ENCODE measurements at regions not wholly inside any gene's neighbourhood (a gene's known extent, or its start where the extent isn't known, plus 50 kb on each side); places are given as distances from the start of the nearest gene placed in this dataset.
"Not testable (repeated sequence)": the region's sequence is repeated elsewhere in the genome, so short reads cannot be mapped to it uniquely, and the experiment has no call there.

- DNase-seq, result no peak
Measured at GRCh38 chr6:121765060-121765459, 329.6 kb downstream of the GJA1 start.

GRCh38 chr6:121767211-121767610 is 331.8 kb downstream of the GJA1 start:
- no peak for DNase-seq

- no peak for DNase-seq
Measured at GRCh38 chr6:121770943-121771342, 335.5 kb downstream of the GJA1 start.

DNA sequence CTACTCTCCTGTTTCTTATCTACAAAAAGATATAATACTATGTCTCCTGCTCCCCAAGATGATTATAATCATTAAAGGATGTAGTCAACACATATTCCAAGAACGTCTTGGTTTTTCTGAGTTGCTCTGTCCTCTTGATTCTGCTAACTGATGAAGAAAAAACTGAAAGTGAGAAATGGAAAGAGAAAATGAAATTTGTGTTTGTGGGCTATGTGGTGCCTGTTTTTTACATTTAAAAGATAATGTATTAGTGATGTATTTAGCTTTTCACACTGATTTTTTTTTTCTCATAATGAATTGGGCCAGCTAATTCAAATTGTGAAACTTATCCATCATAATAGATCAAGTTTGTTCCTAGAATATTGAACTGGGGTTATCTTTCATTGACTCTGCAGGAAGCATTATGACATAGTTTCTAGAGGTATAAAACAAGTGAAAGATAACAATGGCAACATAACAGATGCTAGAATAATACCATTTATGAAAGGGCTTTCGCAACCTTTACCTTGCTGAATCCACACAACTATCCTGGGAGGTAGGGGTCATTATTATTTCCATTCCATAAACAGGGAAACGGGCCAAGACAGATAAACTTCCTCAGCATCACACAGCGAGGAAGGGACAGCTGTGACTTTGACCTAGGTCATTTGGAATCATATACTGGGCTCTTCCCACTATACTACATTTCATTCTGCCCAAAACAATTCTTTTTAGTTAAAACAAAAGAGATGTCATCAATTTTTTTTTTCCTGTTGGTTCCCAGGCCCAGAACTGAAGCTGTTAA is 336.7 kb downstream of the GJA1 start:
- DNase-seq, result no peak

GRCh38 chr6:121776054-121776453 is 340.6 kb downstream of the GJA1 start:
- DNase-seq, result no peak

DNA sequence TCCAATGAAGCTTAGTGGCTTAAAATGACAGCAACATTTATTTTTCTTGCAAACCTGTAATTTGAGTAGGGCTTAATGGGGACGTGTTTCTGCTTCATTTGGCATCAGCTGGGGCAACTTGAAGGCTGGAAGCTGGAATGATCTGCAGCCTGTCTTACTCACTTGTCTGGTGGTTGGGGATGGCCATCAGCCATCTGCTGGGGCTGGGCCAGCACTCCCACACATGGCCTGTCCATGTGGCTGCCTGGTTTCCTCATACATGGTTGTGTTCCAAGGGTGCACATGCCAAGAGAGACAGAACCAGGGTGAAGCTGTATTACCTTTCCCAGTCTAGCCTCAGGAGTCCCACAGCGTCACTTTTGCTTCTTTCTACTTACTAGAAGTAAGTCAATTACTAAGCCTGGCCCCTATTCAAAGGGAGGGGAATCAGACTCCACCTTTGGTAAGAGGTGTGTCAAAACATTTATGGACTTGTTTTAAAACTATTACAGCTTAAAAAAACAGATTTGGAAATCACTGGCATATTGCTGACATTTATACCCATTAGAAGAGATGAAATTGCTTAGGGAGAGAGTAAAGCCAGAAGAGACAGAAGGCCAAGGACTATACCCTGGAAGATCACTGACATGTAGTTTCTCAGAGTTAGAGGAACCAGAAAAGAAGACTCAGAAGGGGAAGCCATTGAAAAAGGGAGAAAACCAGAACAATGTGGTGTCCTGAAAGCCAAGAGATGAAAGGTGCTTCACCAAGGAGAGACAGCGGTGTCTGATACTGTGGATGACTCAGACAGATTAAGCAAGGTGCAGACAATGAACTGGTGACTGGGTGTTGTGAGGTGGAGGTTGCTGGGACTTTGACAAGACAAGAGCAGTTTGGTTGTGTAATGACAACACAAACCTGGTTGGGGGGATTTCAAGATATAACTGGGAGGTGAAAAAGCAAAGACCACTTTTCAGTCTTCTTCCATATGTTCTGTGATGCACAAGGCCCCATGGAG is 345.2 kb downstream of the GJA1 start:
- DNase-seq, result peak; percentile 34

DNA sequence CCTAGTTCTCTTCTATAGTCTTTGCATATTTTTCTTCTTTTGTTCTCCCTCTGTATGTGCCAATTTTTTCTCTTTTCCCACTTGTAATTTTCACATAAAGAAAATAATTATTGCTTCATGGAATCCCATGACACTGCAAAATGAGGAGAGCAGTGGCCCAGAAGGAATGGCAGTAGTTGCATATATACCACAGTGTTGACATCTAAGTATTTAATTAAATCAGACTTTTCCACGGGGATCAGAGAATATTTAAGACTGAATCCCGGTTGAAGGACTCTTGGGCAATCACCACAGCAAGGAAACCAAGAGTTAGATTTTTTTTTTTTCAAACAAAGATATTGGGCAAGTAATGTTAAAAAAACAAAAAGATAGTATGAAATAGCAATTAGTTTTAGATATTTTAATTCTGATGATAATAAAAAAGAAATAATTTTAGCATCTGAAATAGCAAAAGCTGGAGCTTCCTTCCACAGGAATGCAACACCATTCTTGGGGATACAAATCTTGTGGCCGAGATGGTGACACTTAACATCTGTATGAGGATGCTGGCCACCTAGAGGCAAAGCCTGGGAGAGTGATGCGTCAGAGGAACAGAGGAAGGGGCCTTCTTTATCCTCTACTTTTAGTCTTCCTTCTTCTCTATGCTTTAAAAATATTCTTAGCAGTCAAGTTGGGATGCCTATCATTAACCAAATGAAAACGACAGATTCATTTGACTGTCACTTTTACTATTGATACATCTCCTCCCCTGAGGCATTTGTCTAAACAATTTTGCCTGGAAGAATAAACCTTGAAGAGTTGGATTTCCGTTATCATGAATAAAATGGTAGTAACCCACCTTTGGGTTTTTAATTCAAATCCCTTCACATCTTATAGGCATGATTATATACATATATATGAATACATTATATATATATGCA is 356.2 kb downstream of the GJA1 start:
- DNase-seq, result no peak

DNA sequence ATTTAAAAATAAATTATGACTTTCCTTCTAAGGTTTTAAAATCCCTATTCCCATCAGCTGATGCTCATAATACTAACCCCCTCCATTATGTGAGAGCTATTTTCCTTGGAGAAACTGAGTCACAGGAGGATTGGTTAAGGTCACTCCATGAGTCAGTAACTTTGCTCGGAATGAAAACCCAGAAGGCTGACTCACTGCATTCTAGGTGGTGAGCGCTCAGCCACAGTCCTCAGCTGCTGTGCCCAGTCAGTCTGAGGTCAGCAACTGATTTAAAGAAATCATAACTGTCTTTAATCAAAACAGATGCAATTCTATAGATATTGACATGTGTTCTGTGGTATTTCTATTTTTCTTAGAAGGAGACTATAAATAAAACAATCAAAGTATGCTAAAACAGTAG is 359.2 kb downstream of the GJA1 start:
- DNase-seq, result no peak

DNA sequence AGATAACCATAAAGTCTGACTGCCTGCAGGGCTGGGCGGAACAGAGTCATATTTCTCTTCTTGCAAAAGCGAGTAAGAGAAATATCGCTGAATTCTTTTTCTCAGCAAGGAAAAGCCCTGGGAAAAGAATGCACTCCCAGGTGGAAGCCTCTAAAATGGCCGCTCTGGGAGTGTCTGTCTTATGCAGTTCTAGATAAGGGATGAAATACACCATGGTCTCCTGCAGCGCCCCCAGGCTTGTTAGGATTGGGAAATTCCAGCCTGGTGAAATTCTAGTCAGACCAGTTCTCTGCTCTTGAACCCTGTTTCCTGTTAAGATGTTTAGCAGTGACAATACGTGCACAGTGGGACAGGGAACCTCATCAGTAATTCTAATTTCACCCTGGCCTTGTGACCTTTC is 362.2 kb downstream of the GJA1 start:
- not testable (repeated sequence) for DNase-seq

DNA sequence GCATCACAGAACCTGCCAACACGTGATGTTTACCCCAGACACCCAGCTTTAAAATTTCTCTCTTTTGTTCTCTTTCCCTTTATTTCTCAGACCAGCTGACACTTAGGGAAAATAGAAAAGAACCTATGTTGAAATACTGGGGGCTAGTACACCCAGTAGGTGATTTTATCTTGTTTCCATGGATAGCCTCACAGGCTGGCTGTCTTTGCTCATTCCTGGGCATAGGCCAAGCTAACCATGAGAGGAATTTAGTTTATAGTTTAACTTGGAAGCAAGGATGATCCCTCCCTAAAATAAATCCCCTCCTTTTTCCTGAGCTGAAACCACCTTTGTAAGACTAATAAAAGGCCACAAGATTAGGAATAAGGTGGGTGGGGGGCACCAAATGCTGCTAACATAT is 362.7 kb downstream of the GJA1 start:
- DNase-seq, result not testable (repeated sequence)

DNA sequence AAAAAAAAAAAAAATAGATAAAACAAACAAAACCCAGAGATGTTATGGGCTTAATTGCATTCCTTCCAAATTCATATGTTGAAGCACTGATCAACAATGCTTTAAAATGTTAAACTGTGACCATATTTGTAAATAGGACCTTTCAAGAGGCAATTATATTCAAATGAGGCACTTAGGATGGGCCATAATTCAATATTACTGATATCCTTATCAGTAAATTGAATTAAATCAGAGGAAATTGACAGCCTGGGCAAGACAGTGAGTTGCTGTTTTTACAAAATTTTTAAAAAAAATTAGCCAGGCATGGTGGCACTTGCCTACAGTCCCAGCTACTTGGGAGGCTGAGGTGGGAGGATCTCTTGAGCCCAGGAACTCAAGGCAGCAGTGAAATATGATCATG is 364.1 kb downstream of the GJA1 start:
- DNase-seq, result no peak

- DNase-seq, result no peak
Measured at GRCh38 chr6:121800047-121800446, 364.6 kb downstream of the GJA1 start.

DNA sequence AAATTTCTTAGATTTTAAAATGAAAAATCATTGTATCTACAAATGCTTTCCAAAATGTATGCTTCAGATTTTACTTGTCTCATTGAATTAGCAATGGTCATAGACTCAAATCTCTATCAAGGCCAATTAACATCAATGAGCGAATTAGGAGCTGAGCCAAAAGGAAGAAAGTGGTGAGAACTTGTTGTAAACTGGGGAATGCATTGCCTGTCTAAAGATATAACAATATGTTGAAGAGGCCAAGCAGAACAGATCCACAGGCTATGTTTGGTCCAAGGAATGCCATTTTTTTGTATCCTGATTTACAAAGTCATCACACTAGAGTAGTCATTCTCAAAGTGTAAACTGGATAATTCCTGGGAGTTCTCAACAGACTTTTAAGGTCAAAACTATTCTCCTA is 370.7 kb downstream of the GJA1 start:
- no peak for DNase-seq

DNA sequence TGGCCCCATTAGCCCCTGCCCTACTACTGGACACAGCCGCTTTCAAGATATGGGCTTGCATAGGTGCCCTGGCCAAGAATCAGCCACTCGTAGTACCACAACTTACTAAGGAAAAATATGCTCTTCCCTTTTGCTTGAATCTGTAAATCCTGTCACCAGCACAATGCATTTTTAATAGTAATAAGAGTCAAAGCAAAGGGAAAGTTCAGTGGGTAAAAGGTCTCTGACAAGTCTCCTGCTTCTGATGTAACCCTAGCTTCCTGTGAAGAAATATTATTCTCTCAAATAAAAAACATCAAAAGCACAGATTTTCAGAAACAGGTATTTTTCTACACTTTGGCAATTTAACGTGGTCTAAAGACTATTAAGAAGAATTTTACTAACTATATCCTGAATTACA is 373.8 kb downstream of the GJA1 start:
- DNase-seq, result no peak

GRCh38 chr6:121810158-121811032 is 374.9 kb downstream of the GJA1 start:
- DNase-seq, result no peak

DNA sequence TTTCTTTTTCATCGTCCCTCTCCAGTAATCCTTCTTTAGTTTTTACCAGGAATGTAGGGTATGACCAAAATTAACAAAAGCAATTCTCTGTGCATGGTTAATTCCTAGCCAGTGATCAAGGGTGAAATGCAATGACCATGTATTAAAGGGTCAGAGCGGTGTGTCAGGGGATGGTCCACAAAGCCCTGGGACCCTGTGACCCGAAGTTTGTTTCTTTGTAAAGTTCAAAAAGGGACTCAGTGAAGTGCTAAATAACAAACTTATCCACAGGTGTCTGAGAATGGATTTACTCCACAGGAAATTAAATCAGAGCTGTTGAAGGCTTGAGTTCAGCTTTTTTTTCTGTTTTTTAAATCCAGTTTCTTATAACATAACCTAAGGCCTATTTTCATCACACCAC is 375.7 kb downstream of the GJA1 start:
- no peak for DNase-seq

DNA sequence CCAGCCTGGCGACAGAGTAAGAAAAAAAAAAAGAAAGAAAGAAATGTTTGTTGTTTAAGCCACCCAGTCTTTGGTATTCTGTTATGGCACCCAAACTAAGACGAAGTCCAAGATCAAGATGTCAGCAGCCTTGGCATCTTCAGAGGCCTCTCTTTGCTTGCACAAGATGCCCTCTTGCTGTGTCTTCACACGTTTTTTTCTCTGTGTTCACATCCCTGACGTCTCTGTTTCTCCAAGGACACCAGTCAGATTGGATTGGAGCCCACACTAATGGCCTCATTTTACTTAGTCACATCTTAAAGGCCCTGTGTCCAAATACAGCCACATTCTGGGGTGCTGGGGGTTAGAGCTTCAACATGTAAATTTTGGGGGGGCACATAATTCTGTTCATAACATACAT is 380.9 kb downstream of the GJA1 start:
- DNase-seq, result no peak

DNA sequence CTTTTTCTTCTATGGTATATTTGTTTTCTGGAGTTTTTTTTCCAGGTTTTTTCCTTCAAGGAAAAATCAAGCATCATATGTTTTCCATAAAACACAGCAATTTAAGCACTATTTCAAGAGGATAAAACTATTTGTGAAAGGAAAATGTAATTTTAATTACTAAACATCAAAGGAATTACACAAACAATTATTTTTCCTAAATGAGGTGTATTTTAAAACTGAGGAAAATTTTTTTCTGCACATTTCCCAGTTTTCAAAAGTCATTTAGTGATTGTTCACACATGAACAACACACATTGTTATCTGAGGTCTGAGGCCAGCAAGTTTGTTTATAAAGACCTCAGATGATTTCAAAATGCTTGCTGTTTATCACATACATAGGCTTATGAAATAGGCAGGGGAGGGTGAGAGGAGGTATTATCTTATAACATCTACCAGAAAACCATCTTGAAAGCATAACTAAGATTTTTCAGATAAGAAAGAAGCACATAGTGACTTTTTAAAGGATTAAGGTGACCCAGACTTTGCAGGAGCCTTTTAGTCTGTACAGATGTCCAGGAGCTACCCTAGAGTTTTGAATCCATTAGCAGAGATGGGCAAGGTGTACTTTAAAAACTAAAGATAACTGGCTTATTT is 381.6 kb downstream of the GJA1 start:
- no peak for DNase-seq

- DNase-seq, result no peak
Measured at GRCh38 chr6:121823437-121823851, 388.0 kb downstream of the GJA1 start.

GRCh38 chr6:121826156-121826810 is 390.8 kb downstream of the GJA1 start:
- DNase-seq, result no peak

All from occipital lobe (tissue), 1 donor.